ENCODE measurements at regions not wholly inside any gene's neighbourhood (a gene's known extent, or its start where the extent isn't known, plus 50 kb on each side); places are given as distances from the start of the nearest gene placed in this dataset.
"Not testable (repeated sequence)": the region's sequence is repeated elsewhere in the genome, so short reads cannot be mapped to it uniquely, and the experiment has no call there.

GRCh38 chrX:35444671-35445355 lies 353.3 kb upstream of the MAGEB16 start:
- Histone ChIP-seq H3K4me3 (ENCODE audit: low read depth, low read length) (no peak overlapping the region), H3K36me3 (no peaks in the 10 kb centered on the region), H3K9me3 (ENCODE audit: severe bottlenecking) (no peaks in the 10 kb centered on the region), H3K27me3 (ENCODE audit: insufficient read depth, low read depth, severe bottlenecking) (peaks cover 2% of the 10 kb centered on the region), H3K27ac (no peak overlapping the region)
- DNase-seq, result no peak
- TF ChIP-seq CTCF (IDR thresholded peaks at IDR 0.05; ENCODE audit: low read depth, low read length), result no peak

GRCh38 chrX:35445912-35446311 lies 352.2 kb upstream of the MAGEB16 start:
- no peak for TF ChIP-seq CTCF (IDR thresholded peaks at IDR 0.05; ENCODE audit: low read depth, low read length)
- H3K4me3 ChIP-seq (ENCODE audit: low read depth, low read length), result no peak overlapping the region
- H3K27me3 ChIP-seq (ENCODE audit: insufficient read depth, low read depth, severe bottlenecking), result peaks cover 2% of the 10 kb centered on the region
- no peak overlapping the region for H3K27ac ChIP-seq
- H3K9me3 ChIP-seq (ENCODE audit: severe bottlenecking), result no peaks in the 10 kb centered on the region
- no peak for DNase-seq
- no peaks in the 10 kb centered on the region for H3K36me3 ChIP-seq

GRCh38 chrX:35456891-35457290 lies 341.3 kb upstream of the MAGEB16 start:
- Histone ChIP-seq H3K36me3 (no peaks in the 10 kb centered on the region), H3K4me3 (ENCODE audit: low read depth, low read length) (no peak overlapping the region), H3K9me3 (ENCODE audit: severe bottlenecking) (no peaks in the 10 kb centered on the region), H3K27ac (no peak overlapping the region), H3K27me3 (ENCODE audit: insufficient read depth, low read depth, severe bottlenecking) (peaks cover 3% of the 10 kb centered on the region)
- no peak for DNase-seq
- TF ChIP-seq CTCF (IDR thresholded peaks at IDR 0.05; ENCODE audit: low read depth, low read length), result no peak

- Histone ChIP-seq H3K27me3 (ENCODE audit: insufficient read depth, low read depth, severe bottlenecking) (peaks cover 3% of the 10 kb centered on the region), H3K36me3 (no peaks in the 10 kb centered on the region), H3K4me3 (ENCODE audit: low read depth, low read length) (no peak overlapping the region), H3K27ac (no peak overlapping the region), H3K9me3 (ENCODE audit: severe bottlenecking) (no peaks in the 10 kb centered on the region)
- DNase-seq, result no peak
- no peak for TF ChIP-seq CTCF (IDR thresholded peaks at IDR 0.05; ENCODE audit: low read depth, low read length)
These were observed 340.0 kb upstream of the MAGEB16 start for GRCh38 chrX:35458142-35458541.

- Histone ChIP-seq H3K27me3 (ENCODE audit: insufficient read depth, low read depth, severe bottlenecking) (peaks cover 3% of the 10 kb centered on the region), H3K27ac (no peak overlapping the region)
- TF ChIP-seq CTCF (IDR thresholded peaks at IDR 0.05; ENCODE audit: low read depth, low read length), result no peak
These were observed 337.0 kb upstream of the MAGEB16 start for GRCh38 chrX:35461164-35461563.

GRCh38 chrX:35496671-35497070 lies 301.5 kb upstream of the MAGEB16 start:
- H3K27ac ChIP-seq; DNase-seq; H3K27me3 ChIP-seq (ENCODE audit: insufficient read depth, low read depth, severe bottlenecking): not testable (repeated sequence)

More at GRCh38 chrX:35461164-35461563, 337.0 kb upstream of the MAGEB16 start:
- Histone ChIP-seq H3K9me3 (ENCODE audit: severe bottlenecking) (no peaks in the 10 kb centered on the region), H3K36me3 (no peaks in the 10 kb centered on the region), H3K4me3 (ENCODE audit: low read depth, low read length) (no peak overlapping the region)
- no peak for DNase-seq

GRCh38 chrX:35497453-35497852 lies 300.7 kb upstream of the MAGEB16 start:
- not testable (repeated sequence) for DNase-seq; H3K36me3 ChIP-seq; H3K27me3 ChIP-seq (ENCODE audit: insufficient read depth, low read depth, severe bottlenecking); H3K9me3 ChIP-seq (ENCODE audit: severe bottlenecking); H3K27ac ChIP-seq; H3K4me3 ChIP-seq (ENCODE audit: low read depth, low read length)

More at GRCh38 chrX:35496671-35497070, 301.5 kb upstream of the MAGEB16 start:
- not testable (repeated sequence) for H3K36me3 ChIP-seq; H3K4me3 ChIP-seq (ENCODE audit: low read depth, low read length); H3K9me3 ChIP-seq (ENCODE audit: severe bottlenecking)

Measured in WERI-Rb-1 (cell line).